Activated B cell treated with CpG ODN at 0.5 μM for 24 hours (primary cell): ENCODE measurements at regions not wholly inside any gene's neighbourhood (a gene's known extent, or its start where the extent isn't known, plus 50 kb on each side); places are given as distances from the start of the nearest gene placed in this dataset.
"Not testable (repeated sequence)": the region's sequence is repeated elsewhere in the genome, so short reads cannot be mapped to it uniquely, and the experiment has no call there.

ENCODE experiments used
- ATAC-seq: fragments of 200-7000 bp; cut with Tn5 transposase; one replicate; pipeline ENCODE4 v1.10.0; 2021; ENCODE audit warnings: low read depth, mild to moderate bottlenecking, moderate library complexity
- CTCF ChIA-PET: fragments of 350-600 bp; sonication (Branson Sonifier 250); formaldehyde crosslinking; loops from one replicate; lab custom pipeline; 2021; ENCODE audit warnings: antibody characterized with exemption; lab: Charles Lee
- POLR2A ChIA-PET: fragments of 350-600 bp; sonication (Branson Sonifier 250); formaldehyde crosslinking; loops from one replicate; lab custom pipeline; 2021; ENCODE audit warnings: antibody characterized with exemption; lab: Charles Lee
- DNase-seq: peaks from one replicate; pipeline ENCODE4 v3.0.0; 2022
- H3K27ac Mint-ChIP-seq: one replicate; pipeline ENCODE4 v1.8.0; 2020; ENCODE audit warnings: mixed read lengths
- H3K27me3 Mint-ChIP-seq: one replicate; pipeline ENCODE4 v1.8.0; 2021; ENCODE audit warnings: mixed read lengths
- H3K36me3 Mint-ChIP-seq: one replicate; pipeline ENCODE4 v1.8.0; 2021; ENCODE audit warnings: low read depth, mixed read lengths
- H3K4me1 Mint-ChIP-seq: one replicate; pipeline ENCODE4 v1.8.0; 2021; ENCODE audit warnings: mixed read lengths
- H3K4me3 Mint-ChIP-seq: one replicate; pipeline ENCODE4 v1.8.0; 2020; ENCODE audit warnings: mild to moderate bottlenecking, mixed read lengths
- H3K9me3 Mint-ChIP-seq: one replicate; pipeline ENCODE4 v1.8.0; 2020; ENCODE audit warnings: mixed read lengths
- CTCF ChIP-seq: fragments of 200-600 bp; IDR thresholded peaks from one replicate; pipeline ENCODE4 v1.8.0; 2022; ENCODE audit warnings: antibody characterized with exemption, mild to moderate bottlenecking
- intact Hi-C: fragments of 100-400 bp; cut with micrococcal nuclease; formaldehyde crosslinking; loops from one replicate; pipeline ENCODE4 v1.15.1; 2024

GRCh38 chr11:92008249-92008648, 216.4 kb upstream of the FAT3 start:
- ATAC-seq, result no peak
- no peak overlapping the region for H3K27ac Mint-ChIP-seq

DNA sequence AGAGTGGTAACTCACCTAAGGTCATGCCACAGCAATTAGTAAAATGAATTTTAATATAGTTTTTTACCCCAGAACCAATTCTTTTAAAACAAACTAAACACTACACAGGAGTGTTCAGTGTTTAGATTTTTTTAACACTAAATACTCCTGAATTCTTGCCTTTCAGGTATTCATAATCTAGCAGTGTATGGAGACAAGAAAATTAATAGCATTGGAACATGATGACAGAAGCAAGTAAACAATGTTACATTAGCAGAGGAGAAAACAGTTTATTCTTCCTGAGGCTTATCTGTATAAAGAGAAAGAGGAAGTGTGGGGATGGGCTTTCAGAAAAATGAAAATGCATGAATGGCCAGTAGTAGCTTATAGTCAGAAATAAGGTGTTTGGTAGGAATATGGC, 222.1 kb upstream of the FAT3 start:
- H3K9me3 Mint-ChIP-seq, result no peaks in the 10 kb centered on the region
- no peaks in the 10 kb centered on the region for H3K4me1 Mint-ChIP-seq
- no peak for TF ChIP-seq CTCF
- CTCF ChIA-PET, result no interaction called here
- POLR2A ChIA-PET, result no interaction called here
- H3K4me3 Mint-ChIP-seq, result no peak overlapping the region
- H3K36me3 Mint-ChIP-seq, result no peaks in the 10 kb centered on the region
- ATAC-seq, result no peak
- no peaks in the 10 kb centered on the region for H3K27me3 Mint-ChIP-seq
- intact Hi-C loops, result no loop called here
- no peak overlapping the region for H3K27ac Mint-ChIP-seq
- DNase-seq, result no peak

More at GRCh38 chr11:92008249-92008648, 216.4 kb upstream of the FAT3 start:
- DNase-seq, result no peak
- TF ChIP-seq CTCF, result no peak
- H3K27me3 Mint-ChIP-seq, result no peaks in the 10 kb centered on the region
- ChIA-PET POLR2A (no interaction called here), CTCF (no interaction called here)
- intact Hi-C loops, result no loop called here
- H3K4me1 Mint-ChIP-seq, result no peaks in the 10 kb centered on the region
- H3K4me3 Mint-ChIP-seq, result no peak overlapping the region
- peaks cover 8% of the 10 kb centered on the region for H3K9me3 Mint-ChIP-seq
- H3K36me3 Mint-ChIP-seq, result no peaks in the 10 kb centered on the region

GRCh38 chr11:91998481-91998880, 226.1 kb upstream of the FAT3 start:
- no peak for ATAC-seq
- Mint-ChIP-seq H3K4me1 (no peaks in the 10 kb centered on the region), H3K9me3 (peaks cover 3% of the 10 kb centered on the region), H3K4me3 (no peak overlapping the region), H3K27ac (no peak overlapping the region), H3K27me3 (no peaks in the 10 kb centered on the region), H3K36me3 (no peaks in the 10 kb centered on the region)
- ChIA-PET POLR2A (no interaction called here), CTCF (no interaction called here)
- intact Hi-C loops, result no loop called here
- no peak for DNase-seq
- TF ChIP-seq CTCF, result no peak

GRCh38 chr11:91997226-91997625, 227.4 kb upstream of the FAT3 start:
- ATAC-seq, result no peak
- H3K4me1 Mint-ChIP-seq, result no peaks in the 10 kb centered on the region
- no peak overlapping the region for H3K4me3 Mint-ChIP-seq
- POLR2A ChIA-PET, result no interaction called here
- no peak for TF ChIP-seq CTCF
- peaks cover 3% of the 10 kb centered on the region for H3K9me3 Mint-ChIP-seq
- CTCF ChIA-PET, result no interaction called here
- no peak for DNase-seq
- intact Hi-C loops, result no loop called here
- H3K27me3 Mint-ChIP-seq, result no peaks in the 10 kb centered on the region
- H3K36me3 Mint-ChIP-seq, result no peaks in the 10 kb centered on the region
- no peak overlapping the region for H3K27ac Mint-ChIP-seq

- DNase-seq (no peak), ATAC-seq (no peak)
- POLR2A ChIA-PET, result no interaction called here
- no peak for TF ChIP-seq CTCF
- no peaks in the 10 kb centered on the region for H3K27me3 Mint-ChIP-seq
- intact Hi-C loops, result no loop called here
- no peaks in the 10 kb centered on the region for H3K36me3 Mint-ChIP-seq
- no peak overlapping the region for H3K27ac Mint-ChIP-seq
- H3K4me1 Mint-ChIP-seq, result no peaks in the 10 kb centered on the region
- peaks cover 3% of the 10 kb centered on the region for H3K9me3 Mint-ChIP-seq
- CTCF ChIA-PET, result no interaction called here
- H3K4me3 Mint-ChIP-seq, result no peak overlapping the region
Observed at GRCh38 chr11:91996526-91996925, 228.1 kb upstream of the FAT3 start.

GRCh38 chr11:91988443-91988842, 236.2 kb upstream of the FAT3 start:
- DNase-seq, intact Hi-C loops, ATAC-seq, POLR2A ChIA-PET, H3K27me3 Mint-ChIP-seq, H3K36me3 Mint-ChIP-seq, CTCF ChIA-PET, H3K27ac Mint-ChIP-seq, H3K4me3 Mint-ChIP-seq, H3K4me1 Mint-ChIP-seq: not testable (repeated sequence)
- peaks cover 10% of the 10 kb centered on the region for H3K9me3 Mint-ChIP-seq
